SK-N-MC (cell line): ENCODE measurements at regions not wholly inside any gene's neighbourhood (a gene's known extent, or its start where the extent isn't known, plus 50 kb on each side); places are given as distances from the start of the nearest gene placed in this dataset.
"Not testable (repeated sequence)": the region's sequence is repeated elsewhere in the genome, so short reads cannot be mapped to it uniquely, and the experiment has no call there.

Experiments used
- EZH2 ChIP-seq: fragments of 200-600 bp; sonication (generic); IDR thresholded peaks from one replicate; pipeline ENCODE4 v1.6.1; 2017; ENCODE audit warnings: antibody characterized with exemption
- POLR2AphosphoS5 ChIP-seq: IDR thresholded peaks from 2 replicates; pipeline ENCODE4 v1.6.1; 2012; ENCODE audit warnings: mild to moderate bottlenecking, low read depth, low read length, borderline replicate concordance

DNA sequence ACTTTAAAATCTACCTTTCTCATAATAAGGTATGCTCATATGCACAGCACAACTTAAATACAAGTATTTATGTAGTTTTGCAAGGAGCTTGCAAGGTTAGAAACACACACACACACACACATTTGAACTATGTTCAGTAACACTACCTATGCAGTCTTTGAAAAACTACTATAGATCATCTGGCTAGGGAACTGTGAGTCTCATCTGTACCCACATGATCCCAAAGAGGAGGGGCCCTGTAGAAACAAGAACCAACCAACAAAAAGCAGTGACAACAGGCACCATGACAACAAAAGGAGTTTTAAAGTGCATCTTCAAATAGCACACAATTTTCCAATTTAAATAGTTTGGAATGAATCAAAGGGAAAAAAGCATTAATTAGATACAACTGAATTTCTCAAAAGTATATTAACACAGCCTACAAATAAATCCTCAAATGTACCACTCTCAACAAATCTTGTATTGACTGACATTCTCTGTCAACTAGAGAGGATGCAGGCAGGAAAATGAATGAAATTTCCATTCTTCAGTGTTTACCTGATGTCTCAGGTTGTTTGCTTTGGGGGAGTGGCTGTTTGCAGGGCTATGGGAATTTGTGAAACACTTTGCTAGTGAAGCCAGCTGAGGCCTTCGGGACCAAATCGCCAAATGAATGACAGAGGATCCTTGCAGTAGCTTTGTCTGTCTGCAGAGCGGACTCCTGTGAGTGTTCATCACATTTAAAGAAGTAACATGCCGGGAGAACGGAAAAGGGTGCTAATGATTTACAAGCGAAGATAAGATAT is 297.6 kb downstream of the BCL2L11 start:
- not testable (repeated sequence) for TF ChIP-seq POLR2AphosphoS5, EZH2
